K562 (cell line): ENCODE measurements at regions not wholly inside any gene's neighbourhood (a gene's known extent, or its start where the extent isn't known, plus 50 kb on each side); places are given as distances from the start of the nearest gene placed in this dataset.

ENCODE experiments used
- CHD7 ChIP-seq: fragments of 200-600 bp; sonication (generic); IDR thresholded peaks from one replicate; pipeline ENCODE4 v1.6.1; 2012; ENCODE audit warnings: mild to moderate bottlenecking, low read depth, low read length, inconsistent platforms
- ZNF197 ChIP-seq: fragments of 200-800 bp; sonication (Bioruptor generic); IDR thresholded peaks from 2 replicates; pipeline ENCODE4 v1.6.1; 2016; ENCODE audit warnings: low read depth, missing genetic modification characterization, missing compliant biosample characterization

GRCh38 chr3:153818338-153818737 lies 302.9 kb upstream of the ARHGEF26 start (continued):
- TF ChIP-seq CHD7 (no peak), ZNF197 (CRISPR knock-in tag) (no peak)
